ENCODE measurements at regions not wholly inside any gene's neighbourhood (a gene's known extent, or its start where the extent isn't known, plus 50 kb on each side); places are given as distances from the start of the nearest gene placed in this dataset.

GRCh38 chr6:56406276-56407269 lies 159.2 kb upstream of the COL21A1 start:
- no peak overlapping the region for H4K8ac ChIP-seq (ENCODE audit: low read depth in 2 of 2, low read length in 2 of 2)
- no peak overlapping the region for H3K4me2 ChIP-seq (ENCODE audit: low read depth, low read length)
- no peak overlapping the region for H2BK15ac ChIP-seq (ENCODE audit: low read depth, low read length)
- DNase-seq, result no peak
- in situ Hi-C loops (cut with MboI; ENCODE audit: low sequenced_read_pairs), result no loop called here
- H3K23ac ChIP-seq (ENCODE audit: low read depth, low read length), result no peak overlapping the region
- no peak overlapping the region for H3K18ac ChIP-seq (ENCODE audit: low read depth, low read length)
- H2BK120ac ChIP-seq (ENCODE audit: low read depth, low read length), result no peak overlapping the region
- H3K27ac ChIP-seq (ENCODE audit: insufficient read depth, low read length), result no peak overlapping the region
- no peak overlapping the region for H3K9ac ChIP-seq (ENCODE audit: low read depth, low read length)
- H3K9me3 ChIP-seq (ENCODE audit: control insufficient read depth, insufficient read depth, low read length), result no peaks in the 10 kb centered on the region
- H2BK20ac ChIP-seq (ENCODE audit: low read depth, low read length), result no peak overlapping the region
- WGBS, 2 experiments (ENCODE audit: extremely low coverage in 2 of 2, insufficient read length in 1 of 2), result 80% methylated on average over 1 of the region's 3 CpGs; no CpG with 5 or more reads in 1 of the 2 experiments
- no peak overlapping the region for H3K4me3 ChIP-seq (ENCODE audit: insufficient read depth, low read depth, low read length)
- ChIA-PET CTCF (no interaction called here), POLR2A (ENCODE audit: unreplicated experiment) (no interaction called here)
- no peak overlapping the region for H2AK9ac ChIP-seq (replicated peaks; ENCODE audit: low read depth, low read length, poor library complexity)
- no peak overlapping the region for H3K56ac ChIP-seq (ENCODE audit: extremely low read depth, insufficient read depth, low read length)
- peaks cover 3% of the 10 kb centered on the region; the same call in 1 of the 2 replicates for H3K4me1 ChIP-seq (ENCODE audit: control insufficient read depth, insufficient read depth, low read length)
- no peak overlapping the region for H2AFZ ChIP-seq (replicated peaks; ENCODE audit: low read length, poor library complexity)
- no peak overlapping the region for H2BK5ac ChIP-seq (ENCODE audit: low read depth, low read length, poor library complexity, severe bottlenecking)
- no peaks in the 10 kb centered on the region for H3K27me3 ChIP-seq (ENCODE audit: control insufficient read depth, insufficient read depth, low read length)
- no peaks in the 10 kb centered on the region for H3K36me3 ChIP-seq (ENCODE audit: control insufficient read depth, insufficient read depth, low read length)
- no peak for ATAC-seq (ENCODE audit: low read depth)
- H4K5ac ChIP-seq (ENCODE audit: low read depth, low read length), result no peak overlapping the region
- BruUV-seq (replicated peaks), result no TSS peak
- peaks cover 3% of the 10 kb centered on the region; the same call in 1 of the 2 replicates for H3K9me1 ChIP-seq (ENCODE audit: insufficient read depth, low read length)
- H4K20me1 ChIP-seq (ENCODE audit: insufficient read depth, low read length), result no peaks in the 10 kb centered on the region
- no peak overlapping the region for H4K91ac ChIP-seq (ENCODE audit: insufficient read depth, low read depth, low read length)
- no peak overlapping the region for H2AK5ac ChIP-seq (ENCODE audit: low read depth, low read length)
- intact Hi-C loops (cut with micrococcal nuclease), result no loop called here
- H3K4ac ChIP-seq (ENCODE audit: low read depth, low read length), result no peak overlapping the region
- dilution Hi-C loops (cut with HindIII; ENCODE audit: low sequenced_read_pairs, unreplicated experiment), result no loop called here
- no peak overlapping the region for H3K14ac ChIP-seq (replicated peaks; ENCODE audit: low read depth, low read length)
- H3K79me1 ChIP-seq (ENCODE audit: low read depth in 1 of 2, low read length in 2 of 2), result no peaks in the 10 kb centered on the region
- TF ChIP-seq RAD21 (IDR thresholded peaks at IDR 0.05; ENCODE audit: low read length), result no peak
- TF ChIP-seq CTCF (conservative IDR thresholded peaks at IDR 0.05; ENCODE audit: low read depth, low read length), result no peak
- no peak for TF ChIP-seq BHLHE40 (IDR thresholded peaks at IDR 0.05; ENCODE audit: low read depth, low read length)
- no peak for TF ChIP-seq CEBPB (IDR thresholded peaks at IDR 0.05; ENCODE audit: low read depth, low read length)
- TF ChIP-seq POLR2A (IDR thresholded peaks at IDR 0.05; ENCODE audit: low read depth, low read length), result no peak
- no peak for TF ChIP-seq FOS (IDR thresholded peaks at IDR 0.05; ENCODE audit: low read depth, low read length)
- TF ChIP-seq, protein P1, sequence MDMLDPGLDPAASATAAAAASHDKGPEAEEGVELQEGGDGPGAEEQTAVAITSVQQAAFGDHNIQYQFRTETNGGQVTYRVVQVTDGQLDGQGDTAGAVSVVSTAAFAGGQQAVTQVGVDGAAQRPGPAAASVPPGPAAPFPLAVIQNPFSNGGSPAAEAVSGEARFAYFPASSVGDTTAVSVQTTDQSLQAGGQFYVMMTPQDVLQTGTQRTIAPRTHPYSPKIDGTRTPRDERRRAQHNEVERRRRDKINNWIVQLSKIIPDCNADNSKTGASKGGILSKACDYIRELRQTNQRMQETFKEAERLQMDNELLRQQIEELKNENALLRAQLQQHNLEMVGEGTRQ (IDR thresholded peaks at IDR 0.05; ENCODE audit: low read depth, low read length), result no peak
- no peak for TF ChIP-seq MXI1 (IDR thresholded peaks at IDR 0.05; ENCODE audit: borderline replicate concordance, low read depth, low read length)
- no peak for TF ChIP-seq RCOR1 (IDR thresholded peaks at IDR 0.05; ENCODE audit: insufficient replicate concordance, low read length)
- TF ChIP-seq, protein P2, sequence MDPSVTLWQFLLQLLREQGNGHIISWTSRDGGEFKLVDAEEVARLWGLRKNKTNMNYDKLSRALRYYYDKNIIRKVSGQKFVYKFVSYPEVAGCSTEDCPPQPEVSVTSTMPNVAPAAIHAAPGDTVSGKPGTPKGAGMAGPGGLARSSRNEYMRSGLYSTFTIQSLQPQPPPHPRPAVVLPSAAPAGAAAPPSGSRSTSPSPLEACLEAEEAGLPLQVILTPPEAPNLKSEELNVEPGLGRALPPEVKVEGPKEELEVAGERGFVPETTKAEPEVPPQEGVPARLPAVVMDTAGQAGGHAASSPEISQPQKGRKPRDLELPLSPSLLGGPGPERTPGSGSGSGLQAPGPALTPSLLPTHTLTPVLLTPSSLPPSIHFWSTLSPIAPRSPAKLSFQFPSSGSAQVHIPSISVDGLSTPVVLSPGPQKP (IDR thresholded peaks at IDR 0.05; ENCODE audit: borderline replicate concordance, low read depth, low read length), result no peak
- no peak for TF ChIP-seq NFE2L2 (IDR thresholded peaks at IDR 0.05; ENCODE audit: low read depth, low read length)
- no peak for TF ChIP-seq CHD1 (IDR thresholded peaks at IDR 0.05; ENCODE audit: low read depth, low read length)
- no peak for TF ChIP-seq MAZ (IDR thresholded peaks at IDR 0.05; ENCODE audit: borderline replicate concordance, low read depth, low read length)
- no peak for TF ChIP-seq MAFK (IDR thresholded peaks at IDR 0.05; ENCODE audit: low read depth, low read length)
- TF ChIP-seq SMC3 (IDR thresholded peaks at IDR 0.05; ENCODE audit: low read depth, low read length), result no peak

All from IMR-90 (cell line).